RWPE1 (cell line): ENCODE measurements at regions not wholly inside any gene's neighbourhood (a gene's known extent, or its start where the extent isn't known, plus 50 kb on each side); places are given as distances from the start of the nearest gene placed in this dataset.

Experiments used
- CTCF ChIA-PET: fragments of 350-600 bp; sonication (Branson Sonifier 250); formaldehyde crosslinking; extraction: SDS; loops from one replicate; lab custom pipeline; 2021; lab: Yijun Ruan, JAX
- POLR2A ChIA-PET: fragments of 400-600 bp; formaldehyde crosslinking; extraction: SDS; loops from one replicate; lab custom pipeline; 2020; ENCODE audit warnings: antibody characterized with exemption; ENCODE audit not compliant: low non-redundant PET; lab: Yijun Ruan, JAX
- DNase-seq: peaks from one replicate; pipeline ENCODE4 v3.0.0; 2012; ENCODE audit warnings: low spot score
- H3K27ac ChIP-seq: fragments of 450-650 bp; 2 replicates; pipeline ENCODE4 v1.5.1; 2017
- CTCF ChIP-seq: fragments of 450-650 bp; conservative IDR thresholded peaks from 2 replicates; pipeline ENCODE4 v1.5.1; 2017; ENCODE audit warnings: low read depth, mild to moderate bottlenecking

- no peak overlapping the region for H3K27ac ChIP-seq
- no peak for DNase-seq
- CTCF ChIA-PET = interaction anchor here (0.6 kb wide), 2 partner anchors 16 to 38 kb away, joined by 4 to 5 read pairs; no protein-coding TSS in a partner anchor
- no peak for TF ChIP-seq CTCF
- POLR2A ChIA-PET = no interaction called here
Measured at GRCh38 chr3:106048946-106049481, 180.2 kb upstream of the CBLB start.

- no peak for DNase-seq
- ChIA-PET POLR2A (no interaction called here), CTCF (interaction anchor here (0.6 kb wide), 1 partner anchor 17 kb away, joined by 4 read pairs; no protein-coding TSS in a partner anchor)
- no peak overlapping the region for H3K27ac ChIP-seq
- no peak for TF ChIP-seq CTCF
Measured at GRCh38 chr3:106049821-106050220, 181.0 kb upstream of the CBLB start.

- ChIA-PET CTCF (no interaction called here), POLR2A (no interaction called here)
- H3K27ac ChIP-seq = no peak overlapping the region
- no peak for DNase-seq
- TF ChIP-seq CTCF = no peak
Measured at GRCh38 chr3:106056931-106057330, 188.1 kb upstream of the CBLB start.

GRCh38 chr3:106058475-106058874 is 189.7 kb upstream of the CBLB start:
- CTCF ChIA-PET = no interaction called here
- no peak for TF ChIP-seq CTCF

GRCh38 chr3:106059953-106060517 is 191.2 kb upstream of the CBLB start:
- no peak overlapping the region for H3K27ac ChIP-seq
- POLR2A ChIA-PET = no interaction called here
- CTCF ChIA-PET = no interaction called here
- DNase-seq = no peak
- TF ChIP-seq CTCF = no peak

More at GRCh38 chr3:106058475-106058874, 189.7 kb upstream of the CBLB start:
- no peak for DNase-seq
- POLR2A ChIA-PET = no interaction called here
- H3K27ac ChIP-seq = no peak overlapping the region

- no peak for DNase-seq
- H3K27ac ChIP-seq = no peak overlapping the region
- ChIA-PET POLR2A (no interaction called here), CTCF (no interaction called here)
- TF ChIP-seq CTCF = no peak
Measured at GRCh38 chr3:106063909-106064308, 195.1 kb upstream of the CBLB start.
